ENCODE measurements at regions not wholly inside any gene's neighbourhood (a gene's known extent, or its start where the extent isn't known, plus 50 kb on each side); places are given as distances from the start of the nearest gene placed in this dataset.
A peak's percentile ranks its signal among the peaks of the same experiment; 100 is the strongest.

- TF ChIP-seq JUNB (IDR thresholded peaks at IDR 0.05; ENCODE audit: unreplicated experiment), result no peak
Observed at GRCh38 chr2:53448591-53448990, 319.0 kb upstream of the CHAC2 start (continued).

- no peak overlapping the region for H3K4me3 Mint-ChIP-seq
- H3F3A ChIP-seq (replicated peaks; ENCODE audit: low read depth), result no peaks in the 10 kb centered on the region
- peaks cover 9% of the 10 kb centered on the region for H3K9me2 ChIP-seq (ENCODE audit: insufficient read depth)
- H4K20me1 ChIP-seq (replicated peaks; ENCODE audit: insufficient read depth), result no peaks in the 10 kb centered on the region
- H3K9me3 Mint-ChIP-seq, result no peaks in the 10 kb centered on the region
- no peaks in the 10 kb centered on the region for H3K27me3 ChIP-seq (ENCODE audit: insufficient read depth)
- H3K4me3 ChIP-seq, result no peak overlapping the region
- no peak for ATAC-seq
- peak overlapping the region; percentile 47 for H2AFZ ChIP-seq
- no peak for TF ChIP-seq CREB1 (CRISPR knock-in tag; IDR thresholded peaks at IDR 0.05; ENCODE audit: low read depth)
- TF ChIP-seq, protein P1, sequence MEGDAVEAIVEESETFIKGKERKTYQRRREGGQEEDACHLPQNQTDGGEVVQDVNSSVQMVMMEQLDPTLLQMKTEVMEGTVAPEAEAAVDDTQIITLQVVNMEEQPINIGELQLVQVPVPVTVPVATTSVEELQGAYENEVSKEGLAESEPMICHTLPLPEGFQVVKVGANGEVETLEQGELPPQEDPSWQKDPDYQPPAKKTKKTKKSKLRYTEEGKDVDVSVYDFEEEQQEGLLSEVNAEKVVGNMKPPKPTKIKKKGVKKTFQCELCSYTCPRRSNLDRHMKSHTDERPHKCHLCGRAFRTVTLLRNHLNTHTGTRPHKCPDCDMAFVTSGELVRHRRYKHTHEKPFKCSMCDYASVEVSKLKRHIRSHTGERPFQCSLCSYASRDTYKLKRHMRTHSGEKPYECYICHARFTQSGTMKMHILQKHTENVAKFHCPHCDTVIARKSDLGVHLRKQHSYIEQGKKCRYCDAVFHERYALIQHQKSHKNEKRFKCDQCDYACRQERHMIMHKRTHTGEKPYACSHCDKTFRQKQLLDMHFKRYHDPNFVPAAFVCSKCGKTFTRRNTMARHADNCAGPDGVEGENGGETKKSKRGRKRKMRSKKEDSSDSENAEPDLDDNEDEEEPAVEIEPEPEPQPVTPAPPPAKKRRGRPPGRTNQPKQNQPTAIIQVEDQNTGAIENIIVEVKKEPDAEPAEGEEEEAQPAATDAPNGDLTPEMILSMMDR (conservative IDR thresholded peaks at IDR 0.05; ENCODE audit: low read depth in 2 of 2), result no peak
- TF ChIP-seq, protein P2, sequence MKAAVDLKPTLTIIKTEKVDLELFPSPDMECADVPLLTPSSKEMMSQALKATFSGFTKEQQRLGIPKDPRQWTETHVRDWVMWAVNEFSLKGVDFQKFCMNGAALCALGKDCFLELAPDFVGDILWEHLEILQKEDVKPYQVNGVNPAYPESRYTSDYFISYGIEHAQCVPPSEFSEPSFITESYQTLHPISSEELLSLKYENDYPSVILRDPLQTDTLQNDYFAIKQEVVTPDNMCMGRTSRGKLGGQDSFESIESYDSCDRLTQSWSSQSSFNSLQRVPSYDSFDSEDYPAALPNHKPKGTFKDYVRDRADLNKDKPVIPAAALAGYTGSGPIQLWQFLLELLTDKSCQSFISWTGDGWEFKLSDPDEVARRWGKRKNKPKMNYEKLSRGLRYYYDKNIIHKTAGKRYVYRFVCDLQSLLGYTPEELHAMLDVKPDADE (IDR thresholded peaks at IDR 0.05), result no peak
- TF ChIP-seq JUNB (IDR thresholded peaks at IDR 0.05; ENCODE audit: unreplicated experiment), result no peak
- TF ChIP-seq STAT1 (IDR thresholded peaks at IDR 0.05; ENCODE audit: unreplicated experiment), result no peak
- no peak for TF ChIP-seq EZH2phosphoT487 (IDR thresholded peaks at IDR 0.05; ENCODE audit: unreplicated experiment)
- TF ChIP-seq ZNF331 (CRISPR knock-in tag; IDR thresholded peaks at IDR 0.05; ENCODE audit: low read depth), result no peak
- TF ChIP-seq POLR2AphosphoS5 (IDR thresholded peaks at IDR 0.05; ENCODE audit: low read depth), result no peak
- no peak for TF ChIP-seq EZH2 (IDR thresholded peaks at IDR 0.05; ENCODE audit: low read depth, unreplicated experiment)
- no peak for TF ChIP-seq REST (IDR thresholded peaks at IDR 0.05; ENCODE audit: unreplicated experiment)
- TF ChIP-seq, protein P3, sequence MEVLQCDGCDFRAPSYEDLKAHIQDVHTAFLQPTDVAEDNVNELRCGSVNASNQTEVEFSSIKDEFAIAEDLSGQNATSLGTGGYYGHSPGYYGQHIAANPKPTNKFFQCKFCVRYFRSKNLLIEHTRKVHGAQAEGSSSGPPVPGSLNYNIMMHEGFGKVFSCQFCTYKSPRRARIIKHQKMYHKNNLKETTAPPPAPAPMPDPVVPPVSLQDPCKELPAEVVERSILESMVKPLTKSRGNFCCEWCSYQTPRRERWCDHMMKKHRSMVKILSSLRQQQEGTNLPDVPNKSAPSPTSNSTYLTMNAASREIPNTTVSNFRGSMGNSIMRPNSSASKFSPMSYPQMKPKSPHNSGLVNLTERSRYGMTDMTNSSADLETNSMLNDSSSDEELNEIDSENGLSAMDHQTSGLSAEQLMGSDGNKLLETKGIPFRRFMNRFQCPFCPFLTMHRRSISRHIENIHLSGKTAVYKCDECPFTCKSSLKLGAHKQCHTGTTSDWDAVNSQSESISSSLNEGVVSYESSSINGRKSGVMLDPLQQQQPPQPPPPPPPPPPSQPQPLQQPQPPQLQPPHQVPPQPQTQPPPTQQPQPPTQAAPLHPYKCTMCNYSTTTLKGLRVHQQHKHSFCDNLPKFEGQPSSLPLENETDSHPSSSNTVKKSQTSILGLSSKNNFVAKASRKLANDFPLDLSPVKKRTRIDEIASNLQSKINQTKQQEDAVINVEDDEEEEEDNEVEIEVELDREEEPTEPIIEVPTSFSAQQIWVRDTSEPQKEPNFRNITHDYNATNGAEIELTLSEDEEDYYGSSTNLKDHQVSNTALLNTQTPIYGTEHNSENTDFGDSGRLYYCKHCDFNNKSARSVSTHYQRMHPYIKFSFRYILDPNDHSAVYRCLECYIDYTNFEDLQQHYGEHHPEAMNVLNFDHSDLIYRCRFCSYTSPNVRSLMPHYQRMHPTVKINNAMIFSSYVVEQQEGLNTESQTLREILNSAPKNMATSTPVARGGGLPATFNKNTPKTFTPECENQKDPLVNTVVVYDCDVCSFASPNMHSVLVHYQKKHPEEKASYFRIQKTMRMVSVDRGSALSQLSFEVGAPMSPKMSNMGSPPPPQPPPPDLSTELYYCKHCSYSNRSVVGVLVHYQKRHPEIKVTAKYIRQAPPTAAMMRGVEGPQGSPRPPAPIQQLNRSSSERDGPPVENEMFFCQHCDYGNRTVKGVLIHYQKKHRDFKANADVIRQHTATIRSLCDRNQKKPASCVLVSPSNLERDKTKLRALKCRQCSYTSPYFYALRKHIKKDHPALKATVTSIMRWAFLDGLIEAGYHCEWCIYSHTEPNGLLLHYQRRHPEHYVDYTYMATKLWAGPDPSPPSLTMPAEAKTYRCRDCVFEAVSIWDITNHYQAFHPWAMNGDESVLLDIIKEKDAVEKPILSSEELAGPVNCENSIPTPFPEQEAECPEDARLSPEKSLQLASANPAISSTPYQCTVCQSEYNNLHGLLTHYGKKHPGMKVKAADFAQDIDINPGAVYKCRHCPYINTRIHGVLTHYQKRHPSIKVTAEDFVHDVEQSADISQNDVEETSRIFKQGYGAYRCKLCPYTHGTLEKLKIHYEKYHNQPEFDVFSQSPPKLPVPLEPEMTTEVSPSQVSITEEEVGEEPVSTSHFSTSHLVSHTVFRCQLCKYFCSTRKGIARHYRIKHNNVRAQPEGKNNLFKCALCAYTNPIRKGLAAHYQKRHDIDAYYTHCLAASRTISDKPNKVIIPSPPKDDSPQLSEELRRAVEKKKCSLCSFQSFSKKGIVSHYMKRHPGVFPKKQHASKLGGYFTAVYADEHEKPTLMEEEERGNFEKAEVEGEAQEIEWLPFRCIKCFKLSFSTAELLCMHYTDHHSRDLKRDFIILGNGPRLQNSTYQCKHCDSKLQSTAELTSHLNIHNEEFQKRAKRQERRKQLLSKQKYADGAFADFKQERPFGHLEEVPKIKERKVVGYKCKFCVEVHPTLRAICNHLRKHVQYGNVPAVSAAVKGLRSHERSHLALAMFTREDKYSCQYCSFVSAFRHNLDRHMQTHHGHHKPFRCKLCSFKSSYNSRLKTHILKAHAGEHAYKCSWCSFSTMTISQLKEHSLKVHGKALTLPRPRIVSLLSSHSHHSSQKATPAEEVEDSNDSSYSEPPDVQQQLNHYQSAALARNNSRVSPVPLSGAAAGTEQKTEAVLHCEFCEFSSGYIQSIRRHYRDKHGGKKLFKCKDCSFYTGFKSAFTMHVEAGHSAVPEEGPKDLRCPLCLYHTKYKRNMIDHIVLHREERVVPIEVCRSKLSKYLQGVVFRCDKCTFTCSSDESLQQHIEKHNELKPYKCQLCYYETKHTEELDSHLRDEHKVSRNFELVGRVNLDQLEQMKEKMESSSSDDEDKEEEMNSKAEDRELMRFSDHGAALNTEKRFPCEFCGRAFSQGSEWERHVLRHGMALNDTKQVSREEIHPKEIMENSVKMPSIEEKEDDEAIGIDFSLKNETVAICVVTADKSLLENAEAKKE (CRISPR knock-in tag; IDR thresholded peaks at IDR 0.05), result no peak
- TF ChIP-seq ZNF114 (CRISPR knock-in tag; IDR thresholded peaks at IDR 0.05), result no peak
- TF ChIP-seq NANOG (IDR thresholded peaks at IDR 0.05; ENCODE audit: borderline replicate concordance), result no peak
- H3K27me3 Mint-ChIP-seq (ENCODE audit: insufficient read depth, low read depth, poor library complexity), result no peaks in the 10 kb centered on the region
- no peak overlapping the region for H3K27ac Mint-ChIP-seq
- no peak for DNase-seq (ENCODE audit: low spot score)
- no peak overlapping the region for H3K4me2 ChIP-seq
- no peak overlapping the region for H3K27ac ChIP-seq (ENCODE audit: low read depth)
- no peaks in the 10 kb centered on the region for H3K36me3 Mint-ChIP-seq (ENCODE audit: low read depth)
- H3K79me2 ChIP-seq (replicated peaks; ENCODE audit: insufficient read depth), result no peaks in the 10 kb centered on the region
- H3K4me1 Mint-ChIP-seq, result peaks cover 20% of the 10 kb centered on the region; the same call in 2 of the 3 replicates
- no peaks in the 10 kb centered on the region for H3K4me1 ChIP-seq (ENCODE audit: insufficient read depth)
- H3K36me3 ChIP-seq (ENCODE audit: insufficient read depth), result no peaks in the 10 kb centered on the region
Observed at GRCh38 chr2:53448086-53448485, 319.5 kb upstream of the CHAC2 start.

Measured in GM23338 (cell line).